ENCODE measurements at regions not wholly inside any gene's neighbourhood (a gene's known extent, or its start where the extent isn't known, plus 50 kb on each side); places are given as distances from the start of the nearest gene placed in this dataset.
"Not testable (repeated sequence)": the region's sequence is repeated elsewhere in the genome, so short reads cannot be mapped to it uniquely, and the experiment has no call there.

GRCh38 chr4:186844059-186844681 lies 120.5 kb upstream of the FAT1 start:
- POLR2A ChIA-PET, result no interaction called here
- CTCF ChIA-PET, result no interaction called here

GRCh38 chr4:186845137-186845842 lies 121.6 kb upstream of the FAT1 start:
- POLR2A ChIA-PET, result no interaction called here
- CTCF ChIA-PET, result no interaction called here

DNA sequence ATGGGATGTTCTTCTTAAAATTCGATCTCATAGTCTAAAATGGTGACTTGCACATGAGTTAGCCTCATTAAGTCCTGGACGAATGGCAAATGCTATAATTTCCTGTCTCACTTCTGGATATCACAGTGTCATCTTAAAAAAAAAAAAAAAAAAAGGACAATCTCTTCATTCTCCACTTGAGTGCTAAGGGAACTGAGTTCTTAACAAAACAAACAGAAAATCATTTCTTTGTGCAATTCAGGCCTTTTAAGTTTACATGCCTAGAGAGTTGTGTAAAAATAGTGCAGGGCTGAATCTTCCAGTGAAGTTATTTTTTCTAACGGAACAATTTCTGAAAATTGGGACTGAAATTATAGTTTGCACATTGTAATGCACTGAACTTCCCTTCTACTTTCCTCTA lies 122.8 kb upstream of the FAT1 start:
- CTCF ChIA-PET, result interaction anchor here (0.7 kb wide), 1 partner anchor 19 kb away, joined by 3 read pairs; no protein-coding TSS in a partner anchor
- POLR2A ChIA-PET, result no interaction called here

DNA sequence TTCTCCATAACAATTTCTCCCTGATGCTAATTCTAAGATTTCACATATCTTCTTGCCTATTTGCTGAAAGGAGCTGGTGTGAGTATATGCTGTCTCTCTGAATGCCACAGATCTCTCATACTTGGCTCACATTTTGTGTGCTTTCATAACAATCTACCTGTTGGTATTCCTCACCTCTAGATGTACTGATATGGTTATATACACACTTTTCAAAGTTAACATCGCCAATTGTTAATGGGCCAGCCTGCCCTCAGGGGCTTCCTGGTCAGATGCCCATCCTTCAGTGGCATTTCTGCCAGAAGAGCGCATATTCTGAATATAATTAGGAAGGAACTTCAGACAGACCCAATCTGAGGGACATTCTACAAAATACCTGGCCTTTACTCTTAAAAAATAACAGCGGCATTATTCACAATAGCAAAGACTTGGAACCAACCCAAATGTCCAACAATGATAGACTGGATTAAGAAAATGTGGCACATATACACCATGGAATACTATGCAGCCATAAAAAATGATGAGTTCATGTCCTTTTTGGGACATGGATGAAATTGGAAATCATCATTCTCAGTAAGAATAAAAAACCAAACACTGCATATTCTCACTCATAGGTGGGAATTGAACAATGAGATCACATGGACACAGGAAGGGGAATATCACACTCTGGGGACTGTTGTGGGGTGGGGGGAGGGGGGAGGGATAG lies 123.9 kb upstream of the FAT1 start:
- CTCF ChIA-PET, POLR2A ChIA-PET: not testable (repeated sequence)

DNA sequence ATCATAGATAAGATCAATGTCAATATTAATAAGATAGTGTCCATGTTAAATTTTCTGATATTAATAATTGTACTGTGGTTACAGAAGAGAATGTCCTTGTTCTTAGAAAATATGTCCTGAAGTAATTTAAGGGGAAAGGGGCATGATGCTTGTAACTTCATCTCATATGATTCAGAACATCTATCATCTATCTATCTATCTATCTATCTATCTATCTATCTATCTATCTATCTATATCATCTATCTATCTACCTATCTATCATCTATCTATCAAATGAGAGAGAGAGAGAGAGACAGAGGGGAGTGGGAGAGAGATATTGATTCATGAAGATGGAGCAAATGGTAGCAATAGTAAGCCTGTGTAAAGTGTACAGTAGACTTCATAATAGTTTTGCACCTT lies 124.8 kb upstream of the FAT1 start:
- ChIA-PET POLR2A (no interaction called here), CTCF (no interaction called here)

DNA sequence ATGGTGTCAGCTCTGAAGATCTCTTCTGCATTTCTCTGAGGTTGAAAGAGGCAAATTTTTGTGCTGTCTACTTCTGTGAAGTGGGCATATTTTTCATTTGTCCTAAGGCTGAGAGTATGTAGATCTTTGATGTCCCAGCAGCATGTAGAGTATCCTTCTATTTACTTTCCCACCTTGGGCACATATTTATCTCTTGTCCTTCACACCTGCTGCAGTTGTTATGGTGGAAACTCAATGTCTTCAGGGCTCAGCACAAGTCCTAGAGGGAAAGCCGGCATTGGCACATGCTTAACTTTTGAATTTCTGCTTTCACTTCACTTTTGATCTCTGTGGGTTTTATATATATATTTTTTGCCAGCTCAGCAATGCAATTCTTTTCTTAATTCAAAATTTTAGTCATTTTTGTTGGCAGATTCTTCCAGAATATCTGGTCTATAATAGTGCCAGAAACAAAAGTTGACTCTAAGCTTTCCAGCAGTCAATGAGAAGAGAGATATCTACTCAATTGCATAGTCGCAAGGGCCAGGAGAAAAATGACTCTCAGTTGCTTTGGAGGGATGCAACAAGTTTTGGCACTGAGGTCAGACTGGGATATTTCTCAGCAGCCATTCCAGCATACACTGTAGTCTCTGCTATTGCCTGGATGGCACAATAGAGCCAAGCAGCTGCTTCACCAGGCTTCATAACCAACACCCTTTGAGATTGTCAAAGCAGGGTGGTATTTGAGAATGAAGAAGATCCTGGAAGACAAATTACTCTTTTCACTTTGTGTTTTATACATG lies 127.8 kb upstream of the FAT1 start:
- ChIA-PET POLR2A (no interaction called here), CTCF (no interaction called here)

DNA sequence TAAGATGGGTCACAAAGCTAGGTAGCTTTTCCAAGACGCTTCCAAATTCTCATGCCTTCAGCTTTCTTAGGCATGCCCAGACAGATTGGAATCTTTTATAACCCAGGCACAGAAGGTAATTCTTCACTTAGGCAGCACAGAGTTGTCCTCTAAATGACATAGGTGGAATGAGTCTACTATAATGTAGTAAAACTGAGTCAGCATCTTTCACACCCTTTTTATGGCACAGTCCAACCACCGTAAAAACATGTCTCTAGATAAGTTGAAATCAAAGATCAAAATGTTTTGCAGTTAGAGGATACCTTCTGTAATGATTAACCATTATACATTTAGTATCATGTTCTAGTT lies 128.4 kb upstream of the FAT1 start:
- POLR2A ChIA-PET, result no interaction called here
- CTCF ChIA-PET, result no interaction called here

DNA sequence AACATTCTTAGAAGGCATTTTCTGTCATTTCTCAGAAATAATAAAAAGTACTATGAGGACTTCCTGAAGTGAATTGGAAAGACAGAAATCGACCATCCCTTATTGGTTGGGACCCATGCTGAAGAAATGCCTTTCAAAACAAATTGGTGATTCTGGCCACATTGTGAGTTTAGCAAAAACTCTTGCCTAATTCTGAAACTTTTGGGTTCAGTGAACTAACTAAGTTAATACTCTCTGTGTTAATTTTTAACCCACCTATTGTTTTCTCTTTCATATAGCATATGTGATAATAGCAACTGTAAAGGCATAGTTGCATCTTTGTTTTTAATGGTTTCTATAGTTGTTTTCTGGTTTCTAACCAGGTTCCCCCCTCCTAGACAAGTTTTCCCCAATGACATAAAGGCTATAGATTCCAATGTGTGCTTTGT lies 129.3 kb upstream of the FAT1 start:
- POLR2A ChIA-PET, result no interaction called here
- CTCF ChIA-PET, result no interaction called here

DNA sequence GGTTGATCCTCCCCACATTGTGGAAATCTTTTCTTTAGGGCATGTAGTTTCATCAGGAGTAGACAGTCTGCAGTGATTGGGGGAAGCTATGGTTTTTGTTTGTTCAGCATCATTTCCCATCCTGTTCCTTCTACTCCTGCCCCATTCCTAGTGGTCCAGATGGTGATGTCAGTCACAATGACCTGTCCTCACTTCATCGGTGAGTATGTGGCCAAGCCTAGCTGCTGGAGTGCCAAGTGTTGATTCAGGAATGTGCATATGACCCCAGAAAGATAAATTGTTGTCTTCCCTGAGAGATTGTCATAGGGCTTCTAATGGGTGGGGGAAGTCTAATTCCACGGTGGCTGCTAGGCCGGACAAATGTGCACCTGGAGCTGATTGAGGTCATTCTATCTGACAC lies 130.6 kb upstream of the FAT1 start:
- ChIA-PET CTCF (no interaction called here), POLR2A (no interaction called here)

- CTCF ChIA-PET, result no interaction called here
- POLR2A ChIA-PET, result no interaction called here
Measured at GRCh38 chr4:186855111-186855510, 131.5 kb upstream of the FAT1 start.

GRCh38 chr4:186857793-186858192 lies 134.1 kb upstream of the FAT1 start:
- ChIA-PET POLR2A (no interaction called here), CTCF (no interaction called here)

DNA sequence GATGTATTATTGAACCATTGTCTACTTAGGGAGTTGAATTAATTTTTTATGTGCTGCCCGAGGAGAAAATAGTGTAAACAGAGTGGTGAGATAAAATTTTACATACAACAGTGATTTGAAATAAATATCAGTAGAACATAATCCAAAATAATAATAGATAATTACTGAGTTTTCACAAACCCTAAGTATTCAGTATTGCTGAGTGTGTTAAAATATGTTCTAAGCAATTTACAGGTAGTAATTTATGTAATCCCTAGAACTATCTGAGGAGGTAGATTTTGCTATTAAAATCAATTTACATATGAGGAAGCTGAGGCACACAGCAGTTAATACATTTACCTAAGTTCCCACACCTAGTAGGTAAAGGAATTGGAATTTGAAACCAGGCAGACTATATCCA lies 134.7 kb upstream of the FAT1 start:
- ChIA-PET POLR2A (no interaction called here), CTCF (no interaction called here)

GRCh38 chr4:186859420-186859819 lies 135.8 kb upstream of the FAT1 start:
- CTCF ChIA-PET, result no interaction called here
- POLR2A ChIA-PET, result no interaction called here

GRCh38 chr4:186861317-186861716 lies 137.7 kb upstream of the FAT1 start:
- POLR2A ChIA-PET, result no interaction called here
- CTCF ChIA-PET, result no interaction called here

DNA sequence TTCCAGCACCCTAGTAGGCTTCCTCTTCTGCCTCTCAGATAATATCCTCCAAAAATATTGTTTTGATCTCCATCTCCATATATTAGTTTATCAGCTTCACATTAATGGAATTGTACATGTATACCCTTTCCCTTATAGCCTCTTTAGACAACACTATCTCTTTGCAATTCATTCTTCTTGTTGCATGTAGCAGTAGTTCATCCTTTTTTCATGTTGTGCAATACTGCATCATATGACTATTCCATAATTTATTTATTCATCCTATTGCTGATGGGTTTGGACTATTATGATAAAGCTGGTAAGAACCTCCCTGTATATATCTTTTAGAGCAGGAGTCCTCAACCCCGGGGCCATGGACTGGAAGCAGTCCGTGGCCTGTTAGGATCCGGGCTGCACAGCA lies 148.2 kb upstream of the FAT1 start:
- CTCF ChIA-PET, result no interaction called here
- POLR2A ChIA-PET, result no interaction called here

- CTCF ChIA-PET, POLR2A ChIA-PET: not testable (repeated sequence)
Measured at GRCh38 chr4:186873095-186873494, 149.4 kb upstream of the FAT1 start.

- ChIA-PET CTCF (no interaction called here), POLR2A (no interaction called here)
Measured at GRCh38 chr4:186875476-186875875, 151.8 kb upstream of the FAT1 start.

GRCh38 chr4:186876961-186877626 lies 153.4 kb upstream of the FAT1 start:
- ChIA-PET POLR2A (no interaction called here), CTCF (no interaction called here)

DNA sequence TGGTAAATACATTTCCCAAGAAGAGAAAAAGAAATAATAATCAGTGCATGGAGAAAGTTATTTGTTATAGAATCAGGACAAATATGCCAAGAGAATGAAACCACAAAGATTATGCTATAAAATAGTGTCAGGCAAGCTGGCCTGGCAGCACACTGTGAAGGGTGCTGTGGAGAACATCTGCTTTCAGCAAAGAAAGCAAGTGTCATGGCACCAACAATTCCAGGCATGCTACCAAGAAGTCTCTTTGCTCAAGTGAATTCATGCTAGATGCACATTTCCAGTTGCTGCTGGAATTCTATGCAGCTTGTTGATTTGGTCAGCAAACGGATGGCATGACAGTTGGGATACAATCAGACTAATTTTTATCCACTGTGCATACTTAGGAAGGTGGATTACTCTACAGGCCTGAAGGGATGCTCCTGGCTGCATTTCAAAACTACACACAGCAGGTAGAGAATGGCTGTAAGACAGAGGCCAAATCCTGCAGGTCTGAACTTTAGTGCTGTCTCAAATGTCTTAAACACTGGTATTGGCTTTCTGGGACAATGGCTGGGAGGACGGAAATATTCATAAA lies 154.6 kb upstream of the FAT1 start:
- POLR2A ChIA-PET, result no interaction called here
- CTCF ChIA-PET, result no interaction called here

GRCh38 chr4:186881521-186882220 lies 158.0 kb upstream of the FAT1 start:
- CTCF ChIA-PET, result no interaction called here
- POLR2A ChIA-PET, result no interaction called here

All from activated CD8-positive, alpha-beta memory T cell treated with anti-CD3 and anti-CD28 coated beads for 36 hours (primary cell).